ENCODE measurements at regions not wholly inside any gene's neighbourhood (a gene's known extent, or its start where the extent isn't known, plus 50 kb on each side); places are given as distances from the start of the nearest gene placed in this dataset.

- no peak for DNase-seq (ENCODE audit: low spot score)
- Mint-ChIP-seq H3K27ac (ENCODE audit: unreplicated experiment) (no peak overlapping the region), H3K4me3 (ENCODE audit: unreplicated experiment) (no peak overlapping the region), H3K27me3 (ENCODE audit: low read depth) (no peaks in the 10 kb centered on the region), H3K9me3 (ENCODE audit: low read depth) (no peaks in the 10 kb centered on the region), H3K4me1 (ENCODE audit: low read depth) (no peaks in the 10 kb centered on the region), H3K36me3 (ENCODE audit: low read depth) (peaks cover 14% of the 10 kb centered on the region)
- TF ChIP-seq CTCF (IDR thresholded peaks at IDR 0.05): no peak
Measured at GRCh38 chr20:3354247-3354646, 53.2 kb downstream of the DNAAF9 start.

GRCh38 chr20:3353646-3354045, 53.8 kb downstream of the DNAAF9 start:
- no peak overlapping the region for H3K4me3 Mint-ChIP-seq (ENCODE audit: unreplicated experiment)
- no peaks in the 10 kb centered on the region for H3K4me1 Mint-ChIP-seq (ENCODE audit: low read depth)
- peaks cover 11% of the 10 kb centered on the region for H3K36me3 Mint-ChIP-seq (ENCODE audit: low read depth)
- H3K27ac Mint-ChIP-seq (ENCODE audit: unreplicated experiment): no peak overlapping the region
- H3K9me3 Mint-ChIP-seq (ENCODE audit: low read depth): no peaks in the 10 kb centered on the region
- TF ChIP-seq CTCF (IDR thresholded peaks at IDR 0.05): no peak
- no peaks in the 10 kb centered on the region for H3K27me3 Mint-ChIP-seq (ENCODE audit: low read depth)
- DNase-seq (ENCODE audit: low spot score): no peak

GRCh38 chr20:3352202-3352601, 55.3 kb downstream of the DNAAF9 start:
- H3K27me3 Mint-ChIP-seq (ENCODE audit: low read depth): no peaks in the 10 kb centered on the region
- no peak for TF ChIP-seq CTCF (IDR thresholded peaks at IDR 0.05)
- H3K4me1 Mint-ChIP-seq (ENCODE audit: low read depth): no peaks in the 10 kb centered on the region
- no peaks in the 10 kb centered on the region for H3K9me3 Mint-ChIP-seq (ENCODE audit: low read depth)
- H3K27ac Mint-ChIP-seq (ENCODE audit: unreplicated experiment): no peak overlapping the region
- peaks cover 15% of the 10 kb centered on the region for H3K36me3 Mint-ChIP-seq (ENCODE audit: low read depth)
- no peak overlapping the region for H3K4me3 Mint-ChIP-seq (ENCODE audit: unreplicated experiment)
- no peak for DNase-seq (ENCODE audit: low spot score)

- no peaks in the 10 kb centered on the region for H3K4me1 Mint-ChIP-seq (ENCODE audit: low read depth)
- no peak overlapping the region for H3K27ac Mint-ChIP-seq (ENCODE audit: unreplicated experiment)
- no peak for TF ChIP-seq CTCF (IDR thresholded peaks at IDR 0.05)
- no peaks in the 10 kb centered on the region for H3K27me3 Mint-ChIP-seq (ENCODE audit: low read depth)
- H3K36me3 Mint-ChIP-seq (ENCODE audit: low read depth): peaks cover 19% of the 10 kb centered on the region
- no peak overlapping the region for H3K4me3 Mint-ChIP-seq (ENCODE audit: unreplicated experiment)
- DNase-seq (ENCODE audit: low spot score): no peak
- H3K9me3 Mint-ChIP-seq (ENCODE audit: low read depth): no peaks in the 10 kb centered on the region
Measured at GRCh38 chr20:3350422-3350821, 57.0 kb downstream of the DNAAF9 start.

- no peaks in the 10 kb centered on the region for H3K4me1 Mint-ChIP-seq (ENCODE audit: low read depth)
- no peaks in the 10 kb centered on the region for H3K27me3 Mint-ChIP-seq (ENCODE audit: low read depth)
- no peak overlapping the region for H3K4me3 Mint-ChIP-seq (ENCODE audit: unreplicated experiment)
- TF ChIP-seq CTCF (IDR thresholded peaks at IDR 0.05): no peak
- DNase-seq (ENCODE audit: low spot score): no peak
- peaks cover 16% of the 10 kb centered on the region for H3K36me3 Mint-ChIP-seq (ENCODE audit: low read depth)
- H3K9me3 Mint-ChIP-seq (ENCODE audit: low read depth): no peaks in the 10 kb centered on the region
- H3K27ac Mint-ChIP-seq (ENCODE audit: unreplicated experiment): no peak overlapping the region
Measured at GRCh38 chr20:3349786-3350185, 57.7 kb downstream of the DNAAF9 start.
